GM21390 (cell line): ENCODE measurements at regions not wholly inside any gene's neighbourhood (a gene's known extent, or its start where the extent isn't known, plus 50 kb on each side); places are given as distances from the start of the nearest gene placed in this dataset.
"Not testable (repeated sequence)": the region's sequence is repeated elsewhere in the genome, so short reads cannot be mapped to it uniquely, and the experiment has no call there.

Source experiments
- ATAC-seq: cut with Tn5 transposase; IDR thresholded peaks from one replicate; pipeline ENCODE4 v1.9.1; 2021; ENCODE audit not compliant: unreplicated experiment

DNA sequence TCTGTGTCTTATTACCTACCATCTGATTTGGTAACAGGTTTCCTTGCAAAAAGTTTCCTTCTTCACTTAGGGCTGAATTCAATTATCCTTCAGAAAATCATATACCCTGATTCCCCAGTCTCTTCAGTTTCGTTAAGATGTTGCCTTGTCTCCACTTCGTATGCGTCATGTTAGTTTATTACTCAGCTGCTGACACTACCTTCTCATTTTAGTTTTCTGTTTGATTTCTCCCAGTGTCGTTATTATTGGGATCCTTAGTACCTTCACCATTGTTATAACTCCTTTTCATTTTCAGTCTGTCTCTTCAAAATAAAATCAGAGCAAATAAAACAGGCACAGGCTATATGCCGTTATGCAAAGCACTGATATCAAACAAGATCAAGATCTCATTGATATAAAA lies 87.5 kb upstream of the RBPJ start:
- ATAC-seq, result no peak

GRCh38 chr4:26235500-26235899 lies 85.3 kb upstream of the RBPJ start:
- no peak for ATAC-seq

- no peak for ATAC-seq
Measured at GRCh38 chr4:26237916-26238315, 82.9 kb upstream of the RBPJ start.

DNA sequence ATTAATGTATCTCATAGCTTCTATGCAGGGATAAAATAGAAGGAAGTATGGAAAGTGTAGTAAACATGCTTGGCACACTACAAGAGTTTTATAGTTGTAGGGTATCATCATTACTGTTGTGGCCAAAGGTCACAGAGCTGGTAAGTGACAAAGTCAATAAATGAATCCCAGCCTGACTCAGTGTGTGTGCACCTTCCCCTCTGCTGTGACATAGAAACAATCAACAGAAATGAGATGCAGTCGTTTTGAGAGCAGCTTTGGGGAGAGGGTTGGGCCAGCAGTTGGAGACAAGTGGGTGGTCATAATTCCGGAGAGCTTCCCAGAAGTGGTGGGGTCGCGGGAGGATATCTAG lies 82.4 kb upstream of the RBPJ start:
- ATAC-seq, result no peak

GRCh38 chr4:26238778-26239679 lies 81.8 kb upstream of the RBPJ start:
- ATAC-seq, result no peak

DNA sequence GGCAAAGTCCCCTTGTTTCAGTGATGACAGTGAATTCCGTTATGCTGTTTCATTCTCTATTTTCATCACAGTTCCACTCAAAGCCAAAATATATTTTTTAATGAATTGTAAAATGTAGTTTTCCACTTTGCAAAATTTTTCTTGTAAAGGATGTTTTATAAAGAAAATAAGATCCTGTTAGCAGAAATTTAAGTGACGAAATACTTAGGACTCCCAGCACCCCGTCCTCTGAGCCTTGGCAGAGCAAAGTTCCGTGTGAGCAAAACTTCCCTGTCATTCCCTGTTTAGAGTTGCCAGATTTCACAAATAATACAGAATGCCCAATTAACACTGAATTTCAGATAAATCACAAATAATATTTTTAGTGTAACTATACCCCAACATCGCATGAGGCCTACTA lies 81.0 kb upstream of the RBPJ start:
- ATAC-seq, result no peak

DNA sequence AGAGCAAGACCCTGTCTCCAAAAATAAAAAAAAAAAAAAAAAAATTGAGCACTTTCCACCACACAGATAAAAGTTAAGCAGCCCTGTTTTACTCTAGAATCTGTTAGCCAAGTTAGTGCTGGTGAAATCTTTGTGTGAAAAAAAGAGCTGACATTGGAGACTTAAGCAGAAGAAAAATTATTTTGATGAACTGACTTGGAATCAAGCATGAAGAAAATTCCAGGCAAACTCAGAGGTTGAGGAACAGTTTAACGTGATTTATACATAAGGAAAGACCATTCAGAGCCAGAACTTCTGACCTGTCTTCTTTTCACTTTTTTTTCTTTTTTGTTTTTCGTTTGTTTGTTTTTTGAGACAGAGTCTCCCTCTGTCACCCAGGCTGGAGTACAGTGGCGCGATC lies 79.6 kb upstream of the RBPJ start:
- ATAC-seq, result no peak

GRCh38 chr4:26242451-26242850 lies 78.4 kb upstream of the RBPJ start:
- no peak for ATAC-seq

DNA sequence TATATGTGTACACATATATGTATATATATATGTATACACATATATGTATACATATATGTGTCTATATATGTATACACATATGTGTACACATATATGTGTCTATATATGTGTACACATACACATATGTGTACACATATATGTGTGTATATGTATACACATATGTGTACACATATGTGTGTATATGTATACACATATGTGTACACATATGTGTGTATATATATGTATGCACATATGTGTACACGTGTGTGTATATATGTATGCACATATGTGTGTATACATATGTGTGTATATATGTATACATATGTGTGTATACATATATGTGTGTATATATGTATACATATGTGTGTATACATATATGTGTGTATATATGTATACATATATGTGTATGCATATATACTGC lies 76.7 kb upstream of the RBPJ start:
- ATAC-seq, result not testable (repeated sequence)

GRCh38 chr4:26248647-26249046 lies 72.2 kb upstream of the RBPJ start:
- no peak for ATAC-seq

DNA sequence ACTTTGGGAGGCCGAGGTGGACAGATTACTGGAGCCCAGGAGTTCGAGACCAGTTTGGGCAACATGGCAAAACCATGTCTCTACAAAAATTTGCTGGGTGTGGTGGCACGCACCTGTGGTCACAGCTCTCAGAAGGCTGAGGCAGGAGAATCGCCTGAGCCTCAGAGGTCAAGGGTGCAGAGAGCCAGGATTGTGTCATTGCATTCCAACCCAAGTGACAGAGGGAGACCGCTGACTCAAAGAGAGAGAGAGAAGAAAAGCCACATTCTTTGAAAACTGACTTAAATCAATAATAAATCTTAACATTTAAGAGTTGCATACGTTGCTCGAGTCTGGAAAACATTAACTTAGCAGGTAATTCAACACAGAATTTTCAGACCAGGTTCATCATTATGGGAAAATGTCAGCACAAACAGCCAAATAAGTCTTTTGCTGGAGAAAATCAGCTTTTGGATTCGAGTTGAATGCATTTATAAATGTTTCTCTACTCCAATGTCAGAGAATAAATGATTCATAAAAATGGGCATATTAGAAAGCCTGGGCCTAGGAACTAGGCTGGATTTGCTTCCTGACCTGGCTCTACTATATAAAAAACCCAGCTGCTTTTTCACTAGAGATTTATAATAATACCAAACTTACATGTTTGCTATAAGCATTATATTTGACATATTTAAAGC lies 68.3 kb upstream of the RBPJ start:
- no peak for ATAC-seq

- no peak for ATAC-seq
Measured at GRCh38 chr4:26253968-26254367, 66.8 kb upstream of the RBPJ start.

DNA sequence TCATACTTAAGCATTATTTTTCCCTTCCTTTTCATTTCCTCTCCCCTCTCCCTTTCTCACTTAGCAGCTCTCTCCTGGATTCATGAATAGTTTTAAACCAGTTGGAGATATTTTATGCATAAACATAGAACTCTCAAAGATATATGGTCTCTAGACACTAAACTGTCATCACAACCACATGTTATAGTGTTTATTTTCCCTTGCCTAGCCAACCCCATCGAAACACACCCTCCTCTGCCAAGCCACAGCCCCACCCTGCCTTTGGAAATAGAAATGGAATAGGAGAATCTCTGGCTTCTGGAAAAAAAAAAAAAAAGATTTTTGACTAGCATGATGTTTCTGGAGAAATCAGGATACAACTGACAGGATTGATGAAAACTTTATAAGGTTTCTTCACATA lies 64.8 kb upstream of the RBPJ start:
- ATAC-seq, result no peak

- not testable (repeated sequence) for ATAC-seq
Measured at GRCh38 chr4:26257444-26257843, 63.4 kb upstream of the RBPJ start.

- ATAC-seq, result peak; percentile 84
Measured at GRCh38 chr4:26257850-26258249, 63.0 kb upstream of the RBPJ start.

GRCh38 chr4:26260571-26260970 lies 60.2 kb upstream of the RBPJ start:
- no peak for ATAC-seq

DNA sequence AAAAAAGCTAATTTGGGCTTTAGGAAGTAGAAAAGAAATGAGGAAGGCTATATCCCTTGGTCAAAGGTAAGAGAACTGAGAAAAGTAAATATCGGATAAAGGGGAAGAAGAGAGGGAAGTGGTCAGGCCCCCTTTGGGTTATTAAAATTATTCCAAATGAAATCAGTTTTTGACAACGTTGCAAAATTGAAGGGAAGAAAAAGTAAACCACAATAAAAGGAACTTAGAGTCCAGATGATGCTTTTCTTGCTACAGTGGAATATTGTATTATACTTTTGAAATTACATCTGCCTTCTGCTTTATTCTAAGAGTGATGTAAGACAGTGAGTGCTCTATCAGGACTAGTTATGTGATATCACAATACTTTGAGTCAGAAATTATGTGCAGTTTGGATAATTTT lies 59.4 kb upstream of the RBPJ start:
- ATAC-seq, result no peak

DNA sequence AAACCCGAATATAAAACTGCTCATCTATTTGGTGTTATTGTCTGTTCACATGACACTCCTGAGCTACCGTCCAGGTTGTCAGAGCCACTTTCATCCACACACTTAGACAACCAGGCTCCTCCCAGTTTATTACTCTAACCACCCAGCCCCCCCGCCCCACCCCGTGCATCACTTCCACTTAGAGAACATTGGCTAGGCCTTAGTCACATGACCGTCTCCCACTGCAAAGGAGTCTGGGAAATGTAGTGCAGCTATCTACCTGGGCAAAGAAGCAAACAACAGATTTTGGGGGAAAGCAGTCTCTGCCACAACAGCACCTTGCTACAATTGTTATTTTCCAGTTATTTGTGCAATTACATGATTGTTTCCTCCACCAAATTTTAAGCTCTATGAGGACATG lies 57.6 kb upstream of the RBPJ start:
- no peak for ATAC-seq

DNA sequence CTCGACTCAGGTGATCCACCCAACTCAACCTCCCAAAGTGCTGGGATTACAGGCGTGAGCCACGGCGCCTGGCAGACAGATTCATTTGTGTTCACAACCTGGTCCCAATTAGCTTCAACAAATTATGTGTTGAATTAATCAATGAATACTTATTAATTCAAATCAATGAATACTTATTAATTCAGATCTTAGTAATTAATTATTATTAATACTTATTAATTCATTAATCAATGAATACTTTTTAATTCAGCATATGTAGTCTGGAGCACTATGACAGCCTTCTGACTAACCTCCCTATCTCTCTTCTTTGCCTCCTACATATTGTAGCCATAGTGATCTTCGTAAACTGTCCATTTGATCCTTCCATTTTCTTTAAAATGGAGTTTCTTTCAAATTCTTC lies 56.7 kb upstream of the RBPJ start:
- ATAC-seq, result no peak

DNA sequence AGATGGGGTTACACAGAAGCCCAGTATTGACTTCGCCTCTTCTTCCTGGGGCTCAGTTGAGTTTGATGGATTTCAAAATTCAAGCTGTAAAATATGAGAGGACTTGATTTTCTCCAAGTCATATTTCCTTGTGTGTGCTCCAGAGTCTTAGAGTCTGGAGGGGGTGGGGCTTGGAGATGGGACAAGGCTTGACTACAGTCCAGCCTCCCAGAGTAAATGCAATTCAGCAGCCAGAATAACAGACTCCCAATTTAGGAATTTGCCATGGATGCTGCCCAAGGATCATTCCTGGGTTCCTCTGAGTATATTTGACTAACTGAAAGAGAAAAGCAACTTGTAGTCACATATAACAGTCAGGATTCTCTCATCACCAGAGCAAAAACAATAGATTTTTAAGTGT lies 53.7 kb upstream of the RBPJ start:
- ATAC-seq, result no peak

- no peak for ATAC-seq
Measured at GRCh38 chr4:26268246-26268645, 52.6 kb upstream of the RBPJ start.

DNA sequence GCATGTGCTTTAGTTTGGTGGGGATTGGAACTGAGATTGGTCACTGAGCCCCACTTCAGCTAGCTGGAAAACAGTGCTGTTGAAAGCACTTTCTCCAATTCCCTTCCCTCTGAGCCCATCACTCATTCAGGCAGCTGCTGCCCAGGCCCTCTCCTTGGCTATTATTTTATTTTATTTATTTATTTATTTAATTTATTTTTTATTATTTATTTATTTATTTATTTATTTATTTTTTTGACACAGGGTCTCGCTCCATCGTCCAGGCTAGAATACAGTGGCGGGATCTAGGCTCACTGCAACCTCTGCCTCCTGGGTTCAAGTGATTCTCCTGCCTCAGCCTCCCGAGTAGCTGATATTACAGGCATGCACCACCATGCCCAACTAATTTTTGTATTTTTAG lies 51.8 kb upstream of the RBPJ start:
- no peak for ATAC-seq
